ENCODE measurements at regions not wholly inside any gene's neighbourhood (a gene's known extent, or its start where the extent isn't known, plus 50 kb on each side); places are given as distances from the start of the nearest gene placed in this dataset.

DNA sequence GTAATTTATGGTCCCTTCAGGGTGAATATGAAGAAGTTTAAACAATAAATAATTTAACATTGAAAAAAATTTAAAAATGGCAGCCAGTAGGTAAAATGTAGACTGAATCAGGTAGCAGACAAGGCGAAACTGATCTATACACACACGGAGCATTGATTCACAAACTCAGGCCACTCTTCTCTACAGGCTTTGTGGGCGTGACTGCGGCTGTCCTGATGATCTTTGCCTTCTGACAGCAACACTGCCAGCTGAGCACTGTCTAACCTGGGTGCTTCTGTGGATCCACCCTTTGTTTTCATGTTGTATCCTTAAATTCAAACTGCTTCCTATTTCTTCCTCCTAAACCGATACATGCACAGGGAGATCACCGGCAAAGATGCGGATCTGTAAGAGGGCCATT, 315.4 kb upstream of the ADCY2 start:
- Histone ChIP-seq H3K4me1 (ENCODE audit: insufficient read depth) (no peaks in the 10 kb centered on the region), H3K27me3 (no peaks in the 10 kb centered on the region), H3K9me2 (replicated peaks; ENCODE audit: insufficient read depth) (no peaks in the 10 kb centered on the region), H3K27ac (no peak overlapping the region), H4K20me1 (ENCODE audit: insufficient read depth, poor library complexity, severe bottlenecking) (no peaks in the 10 kb centered on the region), H3K4me2 (no peak overlapping the region), H3K9me3 (ENCODE audit: low read depth) (no peaks in the 10 kb centered on the region), H3K79me2 (no peaks in the 10 kb centered on the region), H2AFZ (no peak overlapping the region), H3K4me3 (no peak overlapping the region), H3K36me3 (replicated peaks; ENCODE audit: insufficient read depth, low read depth) (no peaks in the 10 kb centered on the region)
- 87% methylated on average over 7 of the region's 7 CpGs for WGBS (ENCODE audit: low lambda C conversion rate, missing lambda C conversion rate)
- TF ChIP-seq EZH2phosphoT487 (IDR thresholded peaks at IDR 0.05; ENCODE audit: low read depth, severe bottlenecking, unreplicated experiment) = no peak
- TF ChIP-seq, protein P1, sequence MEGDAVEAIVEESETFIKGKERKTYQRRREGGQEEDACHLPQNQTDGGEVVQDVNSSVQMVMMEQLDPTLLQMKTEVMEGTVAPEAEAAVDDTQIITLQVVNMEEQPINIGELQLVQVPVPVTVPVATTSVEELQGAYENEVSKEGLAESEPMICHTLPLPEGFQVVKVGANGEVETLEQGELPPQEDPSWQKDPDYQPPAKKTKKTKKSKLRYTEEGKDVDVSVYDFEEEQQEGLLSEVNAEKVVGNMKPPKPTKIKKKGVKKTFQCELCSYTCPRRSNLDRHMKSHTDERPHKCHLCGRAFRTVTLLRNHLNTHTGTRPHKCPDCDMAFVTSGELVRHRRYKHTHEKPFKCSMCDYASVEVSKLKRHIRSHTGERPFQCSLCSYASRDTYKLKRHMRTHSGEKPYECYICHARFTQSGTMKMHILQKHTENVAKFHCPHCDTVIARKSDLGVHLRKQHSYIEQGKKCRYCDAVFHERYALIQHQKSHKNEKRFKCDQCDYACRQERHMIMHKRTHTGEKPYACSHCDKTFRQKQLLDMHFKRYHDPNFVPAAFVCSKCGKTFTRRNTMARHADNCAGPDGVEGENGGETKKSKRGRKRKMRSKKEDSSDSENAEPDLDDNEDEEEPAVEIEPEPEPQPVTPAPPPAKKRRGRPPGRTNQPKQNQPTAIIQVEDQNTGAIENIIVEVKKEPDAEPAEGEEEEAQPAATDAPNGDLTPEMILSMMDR (IDR thresholded peaks at IDR 0.05; ENCODE audit: poor library complexity) = no peak
- TF ChIP-seq EZH2 (IDR thresholded peaks at IDR 0.05; ENCODE audit: borderline replicate concordance) = no peak
- no peak for DNase-seq (ENCODE audit: low spot score)

DNA sequence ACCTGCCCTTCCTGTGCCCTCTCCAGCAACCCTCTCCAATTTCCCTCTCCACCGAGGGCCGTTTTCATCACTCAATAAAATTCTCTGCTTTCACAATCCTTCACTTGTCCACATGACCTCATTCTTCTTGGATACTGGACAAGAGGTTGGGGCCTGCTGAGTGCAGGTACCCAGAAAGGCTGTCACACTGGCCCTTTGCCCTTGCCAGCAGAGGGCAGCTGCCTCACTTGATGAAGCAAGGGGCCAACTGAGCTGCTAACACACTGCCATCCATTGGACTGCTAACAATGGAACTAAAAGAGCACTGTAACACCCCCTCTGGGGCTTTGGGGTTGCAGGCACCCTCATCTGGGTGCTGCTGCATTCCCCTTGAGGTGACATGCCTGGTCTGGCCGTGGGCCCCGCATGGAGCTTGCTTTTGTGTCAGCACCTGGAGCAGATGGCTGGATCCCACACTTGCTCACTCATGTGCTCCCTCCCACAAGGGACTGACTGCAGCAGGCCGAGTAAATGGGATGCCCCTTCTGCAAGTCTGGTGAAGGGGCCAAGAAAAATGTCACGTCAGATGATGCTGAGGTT, 308.1 kb upstream of the ADCY2 start:
- Histone ChIP-seq H3K9me3 (ENCODE audit: low read depth) (no peaks in the 10 kb centered on the region), H3K79me2 (no peaks in the 10 kb centered on the region), H4K20me1 (ENCODE audit: insufficient read depth, poor library complexity, severe bottlenecking) (no peaks in the 10 kb centered on the region), H3K9me2 (replicated peaks; ENCODE audit: insufficient read depth) (no peaks in the 10 kb centered on the region), H2AFZ (no peak overlapping the region), H3K4me3 (no peak overlapping the region), H3K27me3 (no peaks in the 10 kb centered on the region), H3K27ac (no peak overlapping the region), H3K4me2 (no peak overlapping the region), H3K4me1 (ENCODE audit: insufficient read depth) (no peaks in the 10 kb centered on the region), H3K36me3 (replicated peaks; ENCODE audit: insufficient read depth, low read depth) (no peaks in the 10 kb centered on the region)
- TF ChIP-seq, protein P1 (IDR thresholded peaks at IDR 0.05; ENCODE audit: poor library complexity) = no peak
- TF ChIP-seq EZH2 (IDR thresholded peaks at IDR 0.05; ENCODE audit: borderline replicate concordance) (no peak), EZH2phosphoT487 (IDR thresholded peaks at IDR 0.05; ENCODE audit: low read depth, severe bottlenecking, unreplicated experiment) (no peak)
- WGBS (ENCODE audit: low lambda C conversion rate, missing lambda C conversion rate) = 78% methylated on average over 6 of the region's 6 CpGs
- no peak for DNase-seq (ENCODE audit: low spot score)

DNA sequence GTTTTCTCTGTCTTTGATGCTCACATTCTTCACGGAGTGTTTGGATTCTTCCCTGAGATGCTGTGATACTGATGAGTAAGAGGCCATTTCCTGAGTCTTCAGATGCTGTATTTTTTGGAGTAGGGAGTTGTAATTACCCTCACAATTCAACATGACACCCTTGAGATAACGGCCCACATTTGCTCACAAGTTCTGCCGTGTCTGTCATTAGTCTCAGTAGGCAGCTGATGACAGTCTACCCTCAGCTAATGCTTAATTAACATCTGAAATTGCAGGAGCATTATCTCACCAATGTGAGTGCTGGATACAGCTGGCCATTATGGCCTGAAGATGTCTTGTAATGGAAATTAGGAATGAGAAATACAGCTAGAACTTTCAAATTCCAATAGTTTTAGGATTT, 307.1 kb upstream of the ADCY2 start:
- no peaks in the 10 kb centered on the region for H3K79me2 ChIP-seq
- no peaks in the 10 kb centered on the region for H3K27me3 ChIP-seq
- no peaks in the 10 kb centered on the region for H3K9me2 ChIP-seq (replicated peaks; ENCODE audit: insufficient read depth)
- 52% methylated on average over 3 of the region's 3 CpGs for WGBS (ENCODE audit: low lambda C conversion rate, missing lambda C conversion rate)
- no peaks in the 10 kb centered on the region for H3K36me3 ChIP-seq (replicated peaks; ENCODE audit: insufficient read depth, low read depth)
- no peak overlapping the region for H3K4me2 ChIP-seq
- DNase-seq (ENCODE audit: low spot score) = no peak
- no peaks in the 10 kb centered on the region for H3K9me3 ChIP-seq (ENCODE audit: low read depth)
- H2AFZ ChIP-seq = no peak overlapping the region
- H3K27ac ChIP-seq = no peak overlapping the region
- TF ChIP-seq EZH2phosphoT487 (IDR thresholded peaks at IDR 0.05; ENCODE audit: low read depth, severe bottlenecking, unreplicated experiment) (no peak), EZH2 (IDR thresholded peaks at IDR 0.05; ENCODE audit: borderline replicate concordance) (no peak)
- TF ChIP-seq, protein P1 (IDR thresholded peaks at IDR 0.05; ENCODE audit: poor library complexity) = no peak
- H3K4me1 ChIP-seq (ENCODE audit: insufficient read depth) = no peaks in the 10 kb centered on the region
- H4K20me1 ChIP-seq (ENCODE audit: insufficient read depth, poor library complexity, severe bottlenecking) = no peaks in the 10 kb centered on the region
- no peak overlapping the region for H3K4me3 ChIP-seq
